ENCODE measurements at regions not wholly inside any gene's neighbourhood (a gene's known extent, or its start where the extent isn't known, plus 50 kb on each side); places are given as distances from the start of the nearest gene placed in this dataset.

- DNase-seq, result no peak
Observed at GRCh38 chr18:24799176-24799575, 338.7 kb downstream of the HRH4 start.

DNA sequence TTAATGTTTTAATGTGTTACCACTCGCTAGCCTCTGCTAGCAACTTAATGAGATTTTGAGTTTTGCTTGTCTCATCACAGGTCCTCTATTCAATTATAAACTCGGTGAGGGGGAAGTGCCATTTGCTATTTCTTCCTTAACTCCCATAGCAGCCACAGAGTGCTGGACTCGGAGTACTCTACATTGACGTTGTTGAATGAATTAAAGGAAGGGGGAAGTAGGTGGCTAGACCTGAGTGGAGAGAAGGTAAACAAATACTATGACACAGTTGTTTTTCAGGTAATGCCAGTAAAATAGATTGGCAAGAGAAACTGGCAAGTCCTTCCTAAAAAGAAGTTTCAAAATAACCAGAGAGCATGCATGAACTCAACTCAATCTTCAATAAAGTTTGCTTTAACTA, 339.3 kb downstream of the HRH4 start:
- no peak for DNase-seq

GRCh38 chr18:24801001-24801400, 340.6 kb downstream of the HRH4 start:
- DNase-seq, result no peak

- DNase-seq, result no peak
Observed at GRCh38 chr18:24802456-24802855, 342.0 kb downstream of the HRH4 start.

- no peak for DNase-seq
Observed at GRCh38 chr18:24805156-24805555, 344.7 kb downstream of the HRH4 start.

DNA sequence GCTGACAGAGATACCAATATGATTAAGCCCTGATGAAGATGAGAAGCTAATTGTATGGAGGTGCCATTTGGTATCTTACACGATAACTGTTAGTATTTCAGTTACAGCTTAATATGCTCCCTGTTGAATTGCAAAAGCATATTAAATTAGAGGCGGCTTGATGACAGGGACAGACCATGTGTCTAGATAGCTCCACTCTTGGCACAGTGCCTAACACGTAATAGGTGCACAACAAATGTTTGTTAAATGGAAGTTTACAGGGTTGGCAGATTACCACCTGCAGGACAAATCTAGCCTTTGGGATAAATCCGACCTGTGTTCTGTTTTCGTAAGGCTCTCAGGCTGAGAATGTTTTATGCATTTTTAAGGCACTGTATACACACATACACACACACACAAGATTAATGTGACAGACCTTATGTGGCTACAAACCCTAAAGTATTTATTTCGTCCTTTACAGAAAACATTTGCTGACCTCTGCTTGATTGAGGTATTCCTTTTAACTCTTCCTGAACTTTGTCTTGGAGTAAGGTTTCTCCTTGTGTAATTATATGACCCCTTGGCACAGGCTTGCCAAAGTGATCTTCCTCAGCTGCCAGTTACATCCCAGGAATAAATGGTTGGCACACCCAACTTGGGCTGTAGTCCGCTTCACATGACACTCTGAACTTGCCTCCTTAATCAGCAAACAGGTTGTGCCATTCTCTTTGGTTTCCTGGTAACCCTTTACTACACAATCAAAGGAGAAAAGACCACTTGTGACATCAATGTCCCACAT, 348.9 kb downstream of the HRH4 start:
- DNase-seq, result no peak

DNA sequence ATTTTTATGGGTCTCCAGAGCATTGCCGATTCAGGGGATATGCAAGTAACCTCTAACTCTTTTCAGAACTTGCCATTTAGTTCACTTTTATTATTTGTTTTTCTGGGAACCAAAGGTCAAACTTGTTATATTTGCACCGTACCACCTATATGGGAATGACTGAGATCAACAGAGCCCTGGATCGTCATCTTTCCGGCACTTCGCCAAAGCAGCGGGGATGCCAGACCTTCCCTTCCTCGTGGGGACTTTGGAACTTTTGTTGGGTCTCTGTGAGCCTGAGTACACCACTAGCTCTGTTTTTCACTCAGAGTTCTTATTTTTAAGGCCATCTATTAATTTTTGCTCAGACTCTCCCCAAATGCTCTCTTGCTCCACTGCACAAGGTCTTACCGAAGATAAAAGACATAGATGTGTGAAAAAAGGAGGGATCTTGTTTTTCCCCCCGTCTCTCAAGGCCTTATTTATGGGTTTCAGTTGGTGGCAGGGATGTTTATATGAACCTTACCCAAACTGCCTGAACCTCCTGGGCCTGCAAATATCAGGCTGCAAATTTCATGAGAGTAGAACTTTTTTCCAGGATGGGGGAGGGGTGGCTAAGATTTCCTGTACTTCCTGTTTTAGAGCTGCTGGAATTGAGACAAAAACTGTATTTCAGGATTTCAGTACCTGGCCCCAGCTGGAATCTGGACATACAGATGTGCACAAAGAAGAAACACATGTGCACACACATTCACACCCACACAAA, 350.3 kb downstream of the HRH4 start:
- no peak for DNase-seq

DNA sequence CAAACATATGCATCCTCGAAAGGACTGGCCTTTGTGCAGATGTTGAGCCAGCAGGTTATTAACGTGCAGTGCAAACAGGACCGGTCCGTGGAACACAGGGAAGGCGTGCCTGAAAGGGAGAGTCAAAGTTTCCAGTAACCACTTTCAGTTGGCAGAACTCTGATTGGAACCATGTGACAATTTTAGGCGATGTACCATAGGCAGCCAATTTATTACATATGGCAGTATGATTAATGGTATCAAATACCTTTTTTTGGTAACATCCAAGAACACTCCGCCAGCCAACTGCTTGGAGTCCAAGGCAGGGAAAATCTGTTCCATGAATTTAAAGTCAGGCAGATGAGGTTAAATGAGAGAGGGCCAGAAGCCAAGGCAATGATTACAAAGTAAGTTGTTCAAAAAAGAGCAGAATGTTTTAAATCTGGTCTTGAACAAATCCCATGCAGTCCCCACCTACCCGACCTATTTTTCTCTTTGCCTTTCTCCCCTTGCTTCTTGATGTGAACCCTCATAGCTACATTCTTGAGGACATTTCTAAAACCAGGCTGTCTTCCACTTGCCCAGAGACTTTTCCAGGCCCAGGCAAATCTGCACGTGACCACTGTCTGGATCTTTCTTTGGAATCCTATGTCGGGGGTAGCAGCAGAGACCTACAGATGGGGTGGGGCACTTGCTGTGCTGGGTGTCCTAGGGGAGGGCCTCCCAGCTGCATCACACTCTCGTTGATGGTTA, 351.7 kb downstream of the HRH4 start:
- DNase-seq, result no peak

DNA sequence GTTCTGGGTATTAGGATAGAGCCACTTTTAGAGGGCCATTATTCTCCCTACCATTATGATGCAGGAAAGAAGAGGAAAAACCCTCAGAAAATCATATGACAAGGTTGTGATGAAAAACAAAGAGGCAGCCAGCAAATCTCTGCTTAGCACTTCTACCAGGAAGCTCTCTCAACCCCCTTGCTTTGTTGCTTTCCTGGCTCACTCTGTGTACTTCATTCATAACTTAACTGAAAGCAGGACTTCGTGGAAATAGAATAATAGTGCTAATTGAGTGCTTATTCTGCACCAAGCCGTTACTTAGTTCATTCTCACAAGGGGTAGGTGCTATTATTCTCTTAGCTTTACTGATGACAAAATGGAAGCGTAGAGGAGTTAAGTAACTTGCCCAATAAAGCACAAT, 354.1 kb downstream of the HRH4 start:
- no peak for DNase-seq

DNA sequence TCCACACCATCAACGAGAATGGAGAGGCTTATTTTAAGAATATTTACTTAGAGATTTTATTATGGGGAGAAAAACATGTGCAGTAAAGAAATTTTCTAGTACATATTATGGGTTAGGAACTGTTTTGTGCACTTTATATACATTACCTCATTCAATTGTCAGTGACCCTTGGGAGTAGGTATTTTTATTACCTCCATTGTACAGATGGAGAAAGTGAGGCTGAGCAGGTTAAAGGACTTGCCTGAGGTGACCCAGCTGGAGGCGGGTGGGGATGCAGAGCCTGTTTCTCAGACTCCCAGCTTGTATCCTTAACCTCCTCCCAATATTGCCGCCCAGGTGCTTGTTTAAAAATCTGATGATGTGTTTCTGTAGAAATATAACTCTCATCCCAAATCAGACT, 356.7 kb downstream of the HRH4 start:
- no peak for DNase-seq

GRCh38 chr18:24817587-24818371, 357.3 kb downstream of the HRH4 start:
- DNase-seq, result no peak

- no peak for DNase-seq
Observed at GRCh38 chr18:24818441-24818840, 358.0 kb downstream of the HRH4 start.

DNA sequence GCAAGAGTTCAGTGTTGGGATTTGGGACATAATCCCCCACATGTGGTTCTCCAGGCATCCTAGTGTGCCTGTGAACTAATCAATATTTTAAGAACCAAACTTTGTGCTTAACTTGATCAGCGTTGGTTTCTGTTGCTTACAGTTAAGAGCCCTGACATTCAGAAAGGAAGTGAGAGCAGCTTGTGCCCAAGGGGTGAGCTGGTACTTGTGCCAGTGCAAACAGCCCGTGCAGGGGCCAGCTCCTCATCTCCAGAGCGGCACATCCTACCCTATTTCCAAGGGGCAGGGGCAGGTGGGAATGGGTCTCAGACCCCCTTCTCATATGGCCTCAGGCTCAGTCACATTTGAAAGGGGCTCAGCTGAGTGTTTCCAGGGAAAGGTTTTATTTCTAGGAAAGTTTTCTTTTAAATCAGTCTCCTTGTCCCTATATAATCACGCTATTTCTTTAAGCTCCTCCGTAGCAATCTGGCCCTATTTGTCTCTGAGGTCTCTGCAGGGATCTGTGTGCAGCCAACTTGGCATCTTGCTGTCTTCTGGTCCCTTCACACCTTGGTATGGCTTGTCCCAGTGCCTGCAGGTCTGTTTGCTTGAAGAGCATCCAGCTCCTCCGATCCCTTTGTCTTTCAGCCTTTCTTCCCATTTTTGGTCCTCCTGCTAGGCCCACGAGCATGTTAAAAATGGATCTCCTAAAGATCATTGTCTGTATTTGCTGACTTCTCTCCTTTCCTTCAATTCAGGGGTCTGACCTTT, 358.9 kb downstream of the HRH4 start:
- DNase-seq, result no peak

DNA sequence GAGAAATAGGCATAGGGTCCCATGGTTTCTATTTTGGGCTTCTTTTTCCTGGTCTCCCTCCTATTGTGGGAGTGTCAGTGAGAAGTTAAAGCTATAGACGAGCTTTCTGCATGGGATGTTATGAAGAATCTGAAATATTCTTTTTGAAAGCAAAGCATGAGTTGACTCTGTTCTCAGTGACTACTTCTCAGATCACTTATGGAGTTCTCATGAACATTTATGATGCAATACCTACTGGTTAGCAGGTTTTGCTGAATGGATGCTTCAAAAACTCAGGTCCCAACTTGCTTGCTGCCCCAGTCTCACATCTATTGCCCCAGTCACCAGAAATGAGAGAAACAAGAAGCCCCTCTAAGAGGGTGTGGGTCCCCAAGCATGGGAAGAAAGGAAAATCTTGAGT, 365.0 kb downstream of the HRH4 start:
- no peak for DNase-seq

DNA sequence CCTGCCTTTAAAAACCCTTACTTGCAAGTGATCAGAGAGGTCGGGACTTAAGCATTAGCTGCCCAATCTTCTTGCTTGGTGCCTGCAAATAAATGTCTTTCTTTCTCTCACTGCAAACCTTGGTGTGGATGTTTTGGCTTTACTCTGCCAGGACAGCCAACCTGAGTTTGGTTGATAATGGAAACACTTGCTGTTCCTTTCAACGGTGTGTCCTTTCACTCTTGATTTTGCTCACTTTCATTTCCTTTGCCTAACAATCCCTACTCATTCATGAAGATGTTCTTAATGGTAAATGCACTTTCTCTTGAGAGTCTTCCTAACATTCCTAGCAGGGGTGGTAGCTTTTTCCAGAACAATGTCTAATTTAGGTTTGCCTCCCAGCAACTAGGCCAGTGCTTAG, 366.2 kb downstream of the HRH4 start:
- no peak for DNase-seq

DNA sequence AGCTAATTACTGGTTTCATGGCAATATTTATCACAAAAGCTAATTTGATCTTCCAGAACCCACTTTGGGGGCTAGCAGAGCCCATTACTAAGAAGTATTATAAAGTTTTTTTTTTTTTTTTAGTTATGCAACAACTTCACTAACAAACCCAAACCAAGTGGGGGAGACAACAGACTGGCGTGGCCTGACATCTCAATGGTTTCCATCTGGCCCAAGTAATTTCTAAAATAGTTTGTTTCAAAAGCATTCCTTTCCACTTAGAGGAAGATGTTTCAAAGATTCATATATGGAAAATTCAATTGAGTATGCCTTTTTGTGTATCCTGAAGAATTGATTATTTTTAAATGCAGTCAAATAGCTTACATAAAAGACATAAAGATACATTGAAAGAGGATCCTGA, 367.1 kb downstream of the HRH4 start:
- DNase-seq, result no peak

DNA sequence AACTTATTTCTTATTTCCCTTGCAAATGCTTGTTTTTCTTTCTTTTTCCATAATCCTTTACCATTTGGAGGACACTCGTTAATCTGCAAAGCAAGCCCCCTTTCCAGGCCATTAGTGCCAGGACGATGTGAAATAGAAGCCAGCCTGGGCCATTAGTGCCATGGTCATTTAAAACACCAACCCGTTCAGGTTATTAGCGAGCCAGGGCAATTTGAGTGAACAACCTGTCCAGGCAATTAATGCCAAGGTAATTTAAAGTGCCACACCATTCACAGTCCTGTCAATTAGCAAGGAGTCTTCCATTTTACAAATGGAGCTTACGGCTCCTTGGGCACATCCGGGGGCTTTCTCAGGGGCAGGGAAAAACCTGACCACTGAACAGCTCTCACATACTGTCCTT, 370.6 kb downstream of the HRH4 start:
- no peak for DNase-seq

DNA sequence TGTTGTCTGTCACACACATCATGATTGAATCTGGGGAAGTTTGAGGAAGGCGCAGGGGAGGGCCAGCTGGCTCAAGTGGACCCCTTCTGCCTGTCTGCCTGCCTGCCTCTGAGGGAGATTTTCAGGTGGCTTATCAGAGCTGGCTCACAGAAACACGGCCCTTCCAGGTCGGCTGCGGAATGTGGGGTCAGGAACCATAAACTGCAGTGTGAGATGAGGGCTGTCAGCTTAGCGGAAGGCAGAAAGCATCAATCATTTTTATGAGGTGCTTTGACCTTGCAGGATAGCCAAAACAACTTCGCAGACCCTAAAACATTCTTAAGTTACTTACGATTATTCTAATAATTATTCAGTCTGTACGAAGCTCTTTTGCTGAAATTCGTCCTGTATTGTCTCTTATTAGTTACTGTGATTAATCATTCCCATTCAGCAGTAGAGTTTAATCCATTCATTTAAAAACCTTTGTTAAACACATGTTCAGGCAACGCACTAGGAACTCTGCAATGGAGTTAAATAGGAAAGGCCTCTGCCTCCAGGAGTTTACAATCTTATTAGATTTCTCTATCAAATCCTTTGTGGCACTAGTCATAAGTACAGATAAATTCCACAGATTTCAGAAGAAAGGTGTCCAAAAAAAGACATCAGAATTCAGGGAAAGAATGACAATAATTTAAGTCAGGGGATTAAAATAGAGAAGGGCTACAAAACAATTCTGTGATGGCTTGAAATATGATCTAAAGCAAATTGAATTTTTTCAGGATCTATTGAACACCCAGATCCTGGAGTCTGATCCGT, 371.6 kb downstream of the HRH4 start:
- DNase-seq, result no peak

DNA sequence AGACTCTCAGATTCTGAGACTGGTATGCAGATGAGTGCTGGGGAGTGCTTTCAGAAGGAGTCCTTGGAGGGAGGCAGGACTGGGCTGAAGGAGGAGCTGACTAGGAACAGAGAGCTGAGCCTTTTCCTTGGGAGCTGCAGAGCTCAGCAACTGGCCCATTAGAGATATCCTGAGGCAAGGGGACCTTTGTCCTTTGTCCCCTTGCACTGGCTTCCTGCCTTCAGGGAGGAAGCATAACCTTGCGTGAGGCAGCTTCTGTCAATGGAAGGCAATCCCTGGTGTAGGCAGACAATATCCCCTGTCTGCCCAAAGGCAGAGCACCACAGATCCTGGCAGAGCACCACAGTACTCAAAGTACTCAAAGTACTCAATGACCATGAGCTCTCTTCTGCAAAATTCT, 375.3 kb downstream of the HRH4 start:
- no peak for DNase-seq

- no peak for DNase-seq
Observed at GRCh38 chr18:24837066-24837465, 376.6 kb downstream of the HRH4 start.

DNA sequence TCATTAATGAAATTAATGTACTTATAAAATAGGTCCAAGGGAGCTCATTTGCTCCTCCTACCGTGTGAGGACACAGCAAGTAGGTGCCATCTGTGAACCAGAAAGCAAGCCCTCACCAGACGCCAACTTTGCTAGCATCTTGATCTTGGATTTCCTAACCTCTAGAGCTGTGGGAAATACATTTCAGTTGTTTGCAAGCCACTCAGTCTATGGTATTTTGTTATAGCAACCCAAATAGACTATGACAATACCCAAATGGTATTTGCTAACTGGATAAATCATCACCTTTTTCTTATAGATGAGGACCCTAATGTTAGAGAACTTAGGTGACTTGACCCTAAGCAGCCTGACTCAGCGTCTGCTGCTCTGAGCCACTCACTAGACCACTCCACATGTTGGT, 379.6 kb downstream of the HRH4 start:
- DNase-seq, result no peak

- no peak for DNase-seq
Observed at GRCh38 chr18:24840640-24841039, 380.2 kb downstream of the HRH4 start.
